ENCODE measurements at regions not wholly inside any gene's neighbourhood (a gene's known extent, or its start where the extent isn't known, plus 50 kb on each side); places are given as distances from the start of the nearest gene placed in this dataset.

DNA sequence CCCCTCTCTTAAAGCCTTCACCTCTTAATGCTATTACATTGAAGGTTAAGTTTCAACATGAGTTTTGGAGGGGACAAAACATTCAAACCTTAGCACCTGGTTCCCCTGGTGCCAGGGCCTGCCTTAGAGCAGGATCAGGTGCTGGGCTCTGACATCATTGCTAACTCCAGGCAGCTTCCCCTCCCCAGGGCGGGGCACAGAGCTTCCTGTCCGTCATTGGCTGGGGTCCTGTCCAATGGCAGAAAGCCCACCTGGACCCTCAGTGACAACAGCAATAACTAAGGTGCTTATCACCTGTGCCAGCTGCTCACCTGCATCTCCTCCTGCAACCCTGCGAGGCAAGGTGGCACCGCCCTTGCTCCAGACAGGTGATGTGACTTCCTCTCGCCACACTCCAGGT lies 177.4 kb downstream of the NSG2 start:
- DNase-seq (ENCODE audit: low read depth, low spot score) = no peak
- no peak overlapping the region for H3K4me2 ChIP-seq (ENCODE audit: low read length)
- intact Hi-C loops (cut with micrococcal nuclease) = no loop called here
- no peak overlapping the region for H3K4me3 ChIP-seq (replicated peaks in 1 of 2; ENCODE audit: low read depth in 1 of 2, low read length in 2 of 2)
- no TSS peak for BruUV-seq (replicated peaks)
- ChIA-PET RAD21 (ENCODE audit: low non-redundant PET in 1 of 2, low total read pairs in 2 of 2, uncharacterized antibody in 2 of 2, unreplicated experiment in 2 of 2) (no interaction called here), CTCF (no interaction called here), POLR2A (no interaction called here)
- no peak for ATAC-seq
- no peaks in the 10 kb centered on the region for H3K9me2 ChIP-seq (ENCODE audit: insufficient read depth)
- H3K9me3 ChIP-seq (ENCODE audit: control insufficient read depth in 1 of 2, insufficient read depth in 1 of 2, low read depth in 1 of 2, low read length in 2 of 2) = no peaks in the 10 kb centered on the region
- H3K36me3 ChIP-seq (ENCODE audit: control insufficient read depth in 1 of 2, insufficient read depth in 2 of 2, low read length in 2 of 2) = no peaks in the 10 kb centered on the region
- H4K20me1 ChIP-seq (ENCODE audit: insufficient read depth) = no peaks in the 10 kb centered on the region
- TF ChIP-seq, protein P1, sequence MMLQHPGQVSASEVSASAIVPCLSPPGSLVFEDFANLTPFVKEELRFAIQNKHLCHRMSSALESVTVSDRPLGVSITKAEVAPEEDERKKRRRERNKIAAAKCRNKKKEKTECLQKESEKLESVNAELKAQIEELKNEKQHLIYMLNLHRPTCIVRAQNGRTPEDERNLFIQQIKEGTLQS (IDR thresholded peaks at IDR 0.05) = no peak
- TF ChIP-seq FOSL1 (IDR thresholded peaks at IDR 0.05; ENCODE audit: low read depth) (no peak), SIN3A (IDR thresholded peaks at IDR 0.05; ENCODE audit: low read depth) (no peak), CBX3 (IDR thresholded peaks at IDR 0.05; ENCODE audit: low read depth) (no peak), EZH2 (IDR thresholded peaks at IDR 0.05) (no peak), ZFX (IDR thresholded peaks at IDR 0.05) (no peak), YY1 (IDR thresholded peaks at IDR 0.05; ENCODE audit: extremely low read depth, insufficient replicate concordance, low read depth, low read length) (no peak), CEBPB (IDR thresholded peaks at IDR 0.05; ENCODE audit: low read depth) (no peak), ZNF274 (IDR thresholded peaks at IDR 0.05; ENCODE audit: low read depth, low read length) (no peak), CTCF (IDR thresholded peaks at IDR 0.05 in 2 of 3, conservative IDR thresholded peaks at IDR 0.05 in 1 of 3; ENCODE audit: borderline replicate concordance in 1 of 3, insufficient read depth in 1 of 3, low read depth in 2 of 3, low read length in 2 of 3) (no peak)
- TF ChIP-seq, protein P2, sequence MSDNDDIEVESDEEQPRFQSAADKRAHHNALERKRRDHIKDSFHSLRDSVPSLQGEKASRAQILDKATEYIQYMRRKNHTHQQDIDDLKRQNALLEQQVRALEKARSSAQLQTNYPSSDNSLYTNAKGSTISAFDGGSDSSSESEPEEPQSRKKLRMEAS (IDR thresholded peaks at IDR 0.05) = no peak
- no peak overlapping the region for H2AFZ ChIP-seq (ENCODE audit: low read depth, low read length, poor library complexity, severe bottlenecking)
- no peak overlapping the region for H3K27ac ChIP-seq (ENCODE audit: low read depth, low read length)
- H3K4me1 ChIP-seq (ENCODE audit: control insufficient read depth in 1 of 2, insufficient read depth in 2 of 2, low read length in 2 of 2) = no peaks in the 10 kb centered on the region
- no peak overlapping the region for H3K9ac ChIP-seq (ENCODE audit: low read length)
- no peaks in the 10 kb centered on the region for H3K79me2 ChIP-seq (ENCODE audit: insufficient read depth, low read length)
- H3K27me3 ChIP-seq (ENCODE audit: insufficient read depth, low read length) = peaks cover 15% of the 10 kb centered on the region

Measured in HCT116 (cell line).